NT2/D1 (cell line): ENCODE measurements at regions not wholly inside any gene's neighbourhood (a gene's known extent, or its start where the extent isn't known, plus 50 kb on each side); places are given as distances from the start of the nearest gene placed in this dataset.

Source experiments
- SUZ12 ChIP-seq: IDR thresholded peaks from 2 replicates; pipeline ENCODE4 v1.6.1; 2011; ENCODE audit not compliant: insufficient read length, insufficient read depth; ENCODE audit errors: extremely low read depth
- YY1 ChIP-seq: IDR thresholded peaks from 2 replicates; pipeline ENCODE4 v1.6.1; 2011; ENCODE audit not compliant: insufficient read length, insufficient read depth
- ZNF274 ChIP-seq: IDR thresholded peaks from 2 replicates; pipeline ENCODE4 v1.6.1; 2011; ENCODE audit warnings: mild to moderate bottlenecking, low read depth, low read length

- TF ChIP-seq ZNF274: no peak
- TF ChIP-seq YY1: no peak
- TF ChIP-seq SUZ12: no peak
Observed at GRCh38 chr10:60463746-60464145, 74.1 kb upstream of the ANK3 start.
